ENCODE measurements at regions not wholly inside any gene's neighbourhood (a gene's known extent, or its start where the extent isn't known, plus 50 kb on each side); places are given as distances from the start of the nearest gene placed in this dataset.

DNA sequence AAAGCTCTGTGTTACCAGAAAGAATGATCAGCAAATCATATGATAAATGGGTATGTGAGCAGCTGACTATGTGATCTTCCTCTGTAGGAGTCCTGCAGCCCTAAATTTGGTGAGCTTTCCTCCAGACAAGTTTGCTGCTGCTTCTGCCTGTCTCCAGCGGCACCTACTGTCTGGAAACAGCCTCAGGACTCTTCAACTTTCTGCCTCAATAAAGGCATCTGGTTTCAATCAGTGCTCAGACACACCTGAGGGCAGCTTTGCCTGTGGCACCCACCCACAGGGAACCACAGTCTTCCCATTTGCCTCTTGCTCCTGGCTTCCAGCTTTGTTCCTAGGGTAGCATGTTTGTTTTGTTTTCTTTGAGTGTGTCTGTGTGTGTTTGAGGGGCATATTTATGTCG lies 727.9 kb upstream of the MAN1A1 start:
- H3K4me3 ChIP-seq (replicated peaks; ENCODE audit: low read depth, low read length), result no peak overlapping the region
- DNase-seq (ENCODE audit: low read depth), result peak; percentile 1
- TF ChIP-seq, protein P1, sequence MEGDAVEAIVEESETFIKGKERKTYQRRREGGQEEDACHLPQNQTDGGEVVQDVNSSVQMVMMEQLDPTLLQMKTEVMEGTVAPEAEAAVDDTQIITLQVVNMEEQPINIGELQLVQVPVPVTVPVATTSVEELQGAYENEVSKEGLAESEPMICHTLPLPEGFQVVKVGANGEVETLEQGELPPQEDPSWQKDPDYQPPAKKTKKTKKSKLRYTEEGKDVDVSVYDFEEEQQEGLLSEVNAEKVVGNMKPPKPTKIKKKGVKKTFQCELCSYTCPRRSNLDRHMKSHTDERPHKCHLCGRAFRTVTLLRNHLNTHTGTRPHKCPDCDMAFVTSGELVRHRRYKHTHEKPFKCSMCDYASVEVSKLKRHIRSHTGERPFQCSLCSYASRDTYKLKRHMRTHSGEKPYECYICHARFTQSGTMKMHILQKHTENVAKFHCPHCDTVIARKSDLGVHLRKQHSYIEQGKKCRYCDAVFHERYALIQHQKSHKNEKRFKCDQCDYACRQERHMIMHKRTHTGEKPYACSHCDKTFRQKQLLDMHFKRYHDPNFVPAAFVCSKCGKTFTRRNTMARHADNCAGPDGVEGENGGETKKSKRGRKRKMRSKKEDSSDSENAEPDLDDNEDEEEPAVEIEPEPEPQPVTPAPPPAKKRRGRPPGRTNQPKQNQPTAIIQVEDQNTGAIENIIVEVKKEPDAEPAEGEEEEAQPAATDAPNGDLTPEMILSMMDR (IDR thresholded peaks at IDR 0.05; ENCODE audit: low read length, missing control alignments), result peak; percentile 11

DNA sequence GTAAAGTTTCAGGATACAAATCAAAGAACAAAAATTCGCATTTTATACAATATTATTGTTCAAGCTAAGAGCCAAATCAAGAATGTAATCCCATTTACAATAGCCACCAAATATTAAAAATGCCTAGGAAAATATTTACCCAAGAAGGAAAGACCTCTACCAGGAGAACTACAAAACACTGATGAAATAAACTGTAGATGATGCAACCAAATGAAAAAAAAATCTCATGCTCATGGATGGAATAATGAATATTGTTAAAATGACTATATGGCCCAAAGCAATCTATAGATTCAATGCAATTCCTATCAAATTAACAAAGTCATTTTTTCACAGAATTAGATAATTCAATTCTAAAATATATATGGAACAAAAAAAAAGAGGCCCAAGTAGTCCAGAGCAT lies 708.8 kb upstream of the MAN1A1 start:
- no peak overlapping the region for H3K4me3 ChIP-seq (replicated peaks; ENCODE audit: low read depth, low read length)
- TF ChIP-seq, protein P1 (IDR thresholded peaks at IDR 0.05; ENCODE audit: low read length, missing control alignments), result no peak
- DNase-seq (ENCODE audit: low read depth), result no peak

DNA sequence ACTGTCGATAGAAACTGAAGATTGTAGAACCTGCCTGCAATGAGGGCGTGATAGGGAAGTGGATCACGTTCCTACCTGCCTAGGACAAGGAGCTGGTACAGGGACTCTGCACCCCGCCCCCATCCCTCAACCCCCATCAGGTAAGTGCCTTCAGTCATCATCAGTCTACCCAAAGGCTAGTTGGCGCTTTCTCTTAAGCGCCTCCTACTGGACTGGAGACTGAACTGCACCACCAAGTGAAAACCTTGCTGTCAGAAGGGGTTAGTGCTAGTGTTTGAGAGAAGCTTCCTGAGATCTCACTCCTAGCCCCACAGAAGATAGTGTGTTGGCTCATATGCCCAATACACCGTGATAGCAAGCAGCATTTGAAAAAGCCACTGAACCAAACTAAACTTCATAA lies 706.5 kb upstream of the MAN1A1 start:
- no peak for DNase-seq (ENCODE audit: low read depth)
- TF ChIP-seq, protein P1 (IDR thresholded peaks at IDR 0.05; ENCODE audit: low read length, missing control alignments), result peak; percentile 14
- no peak overlapping the region for H3K4me3 ChIP-seq (replicated peaks; ENCODE audit: low read depth, low read length)

DNA sequence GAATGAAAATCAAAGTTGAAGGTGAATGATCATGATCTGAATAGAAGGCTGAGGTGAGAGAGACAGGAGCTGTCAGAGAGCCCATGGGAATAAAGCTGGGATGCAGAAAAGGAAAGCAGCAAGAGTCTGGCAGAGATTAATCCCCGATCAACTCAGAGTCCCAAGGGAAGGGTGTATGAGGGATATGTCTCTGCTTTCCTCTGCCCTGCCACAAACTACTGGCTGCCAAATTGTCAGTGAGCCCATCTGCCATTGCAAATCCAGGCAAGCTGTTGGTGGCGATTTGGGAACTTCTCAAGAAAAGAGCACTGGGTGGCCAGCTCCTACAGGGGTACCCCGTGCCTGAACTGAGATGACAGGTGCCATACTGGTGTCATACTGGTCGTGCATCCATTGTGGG lies 705.5 kb upstream of the MAN1A1 start:
- DNase-seq (ENCODE audit: low read depth), result no peak
- no peak overlapping the region for H3K4me3 ChIP-seq (replicated peaks; ENCODE audit: low read depth, low read length)
- TF ChIP-seq, protein P1 (IDR thresholded peaks at IDR 0.05; ENCODE audit: low read length, missing control alignments), result no peak

DNA sequence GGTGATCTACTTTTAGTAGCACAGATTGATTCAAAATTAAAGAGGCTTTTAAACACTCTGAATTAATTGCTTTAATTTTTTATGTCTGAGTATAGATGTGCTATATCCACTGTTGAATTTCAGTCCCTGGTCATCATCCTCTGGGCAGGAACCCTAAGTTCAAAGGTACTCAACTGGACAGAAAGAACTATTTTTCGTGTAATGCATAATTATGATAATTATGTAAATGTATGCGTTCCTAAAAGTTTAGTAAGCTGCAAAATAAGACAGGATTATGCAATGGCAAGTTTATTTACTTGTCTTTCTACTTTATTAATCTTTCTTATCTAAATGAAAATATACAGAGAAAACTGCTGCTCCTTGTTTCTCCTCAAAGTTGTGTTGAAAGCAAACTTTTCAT lies 690.1 kb upstream of the MAN1A1 start:
- no peak overlapping the region for H3K4me3 ChIP-seq (replicated peaks; ENCODE audit: low read depth, low read length)
- TF ChIP-seq, protein P1 (IDR thresholded peaks at IDR 0.05; ENCODE audit: low read length, missing control alignments), result no peak
- DNase-seq (ENCODE audit: low read depth), result no peak

DNA sequence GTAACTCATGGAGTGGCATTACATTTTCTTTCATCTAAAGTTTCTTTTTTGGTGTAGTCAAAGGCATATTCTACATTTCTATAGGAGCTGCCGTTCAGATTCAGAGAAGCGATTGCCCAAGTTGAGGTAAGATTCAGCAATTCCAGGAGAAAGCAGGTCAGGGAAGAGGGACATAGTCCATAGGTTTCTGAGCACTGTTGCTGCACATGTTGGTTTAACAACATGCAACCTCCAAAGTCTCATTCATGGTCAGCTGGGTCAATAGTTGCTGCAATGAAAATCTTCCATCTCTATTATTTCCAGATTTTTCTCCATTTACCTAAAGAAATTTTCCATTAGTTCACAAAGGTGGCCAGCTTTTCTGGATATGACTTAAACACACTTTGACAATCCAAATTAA lies 682.3 kb upstream of the MAN1A1 start:
- no peak for DNase-seq (ENCODE audit: low read depth)
- no peak overlapping the region for H3K4me3 ChIP-seq (replicated peaks; ENCODE audit: low read depth, low read length)
- TF ChIP-seq, protein P1 (IDR thresholded peaks at IDR 0.05; ENCODE audit: low read length, missing control alignments), result no peak

DNA sequence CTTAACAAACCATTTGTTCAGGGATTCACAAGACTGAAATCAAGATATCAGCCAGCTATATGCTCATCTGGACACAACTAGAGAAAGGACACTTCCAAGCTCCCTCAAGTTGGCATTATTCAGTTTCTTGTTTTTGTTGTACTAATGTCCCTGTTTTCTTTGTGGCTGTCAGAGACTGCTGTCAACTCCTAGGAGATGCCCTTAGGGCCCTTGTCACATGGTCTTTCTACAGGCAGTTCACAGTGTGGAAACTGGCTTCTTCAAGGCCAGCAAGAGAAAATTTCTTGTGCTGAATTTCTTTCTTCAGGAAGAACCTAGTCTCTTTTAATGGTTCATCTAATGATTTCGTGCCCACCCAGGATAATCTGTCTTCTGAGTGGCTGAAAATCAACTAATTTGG lies 677.2 kb upstream of the MAN1A1 start:
- no peak for DNase-seq (ENCODE audit: low read depth)
- TF ChIP-seq, protein P1 (IDR thresholded peaks at IDR 0.05; ENCODE audit: low read length, missing control alignments), result no peak
- H3K4me3 ChIP-seq (replicated peaks; ENCODE audit: low read depth, low read length), result no peak overlapping the region

Measured in fibroblast of pulmonary artery (primary cell).